H1 (cell line): ENCODE measurements at regions not wholly inside any gene's neighbourhood (a gene's known extent, or its start where the extent isn't known, plus 50 kb on each side); places are given as distances from the start of the nearest gene placed in this dataset.

Experiments used
- CTCF ChIA-PET: fragments of 300-600 bp; sonication (Branson Sonifier 250); formaldehyde crosslinking; loops from one replicate; lab custom pipeline; 2021; ENCODE audit not compliant: partially characterized antibody; lab: Charles Lee
- POLR2A ChIA-PET: fragments of 300-600 bp; sonication (Branson Sonifier 250); formaldehyde crosslinking; loops from one replicate; lab custom pipeline; 2021; ENCODE audit warnings: inconsistent platforms; ENCODE audit not compliant: partially characterized antibody; lab: Charles Lee
- DNase-seq, 2 experiments: peaks; one replicate each; pipeline versions ENCODE4 v3.0.0 to v3.0.0-alpha.2; 2010 to 2022; ENCODE audit warnings: low spot score in 2 of 2, low read depth in 1 of 2, mixed read lengths in 1 of 2
- FAIRE-seq: peaks from 2 replicates; lab custom pipeline; 2011; peaks lifted over from hg19 to GRCh38; lab: Jason Lieb, UNC
- H2AFZ ChIP-seq: 2 replicates; pipeline ENCODE4 v1.8.1; 2012; ENCODE audit warnings: low read length, inconsistent platforms
- H2AK5ac ChIP-seq: 2 replicates; pipeline ENCODE4 v1.6.1; 2013; ENCODE audit warnings: low read depth, low read length
- H2BK120ac ChIP-seq: replicated peaks from 2 replicates; pipeline ENCODE3; 2013; ENCODE audit warnings: low read depth, low read length, inconsistent platforms
- H2BK12ac ChIP-seq: 2 replicates; pipeline ENCODE4 v1.6.1; 2013; ENCODE audit warnings: low read depth, low read length
- H2BK15ac ChIP-seq: 2 replicates; pipeline ENCODE4 v1.6.1; 2013; ENCODE audit warnings: low read length
- H2BK20ac ChIP-seq: 2 replicates; pipeline ENCODE4 v1.6.1; 2013; ENCODE audit warnings: low read length
- H2BK5ac ChIP-seq: 2 replicates; pipeline ENCODE4 v1.6.1; 2013; ENCODE audit warnings: low read depth, low read length
- H3K14ac ChIP-seq: 2 replicates; pipeline ENCODE4 v1.6.1; 2013; ENCODE audit warnings: inconsistent platforms; ENCODE audit not compliant: insufficient read length
- H3K18ac ChIP-seq: 2 replicates; pipeline ENCODE4 v1.6.1; 2013; ENCODE audit warnings: low read length; ENCODE audit errors: extremely low read depth
- H3K23ac ChIP-seq: 2 replicates; pipeline ENCODE4 v1.6.1; 2013; ENCODE audit warnings: inconsistent platforms; ENCODE audit not compliant: insufficient read length
- H3K23me2 ChIP-seq: 2 replicates; pipeline ENCODE4 v1.6.1; 2013; ENCODE audit warnings: low read depth, low read length
- H3K27ac ChIP-seq: 2 replicates; pipeline ENCODE4 v1.6.1; 2011; ENCODE audit warnings: low read depth, low read length, inconsistent platforms
- H3K27me3 ChIP-seq, 4 experiments: replicated peaks in 1 of 4; 1 replicate in 1 of 4; 2 replicates in 3 of 4; pipeline versions ENCODE4 v1.6.1 to v1.8.1; 2011 to 2013; ENCODE audit warnings: low read length in 3 of 4, mild to moderate bottlenecking in 3 of 4, inconsistent platforms in 2 of 4, mixed read lengths in 2 of 4, moderate library complexity in 1 of 4; ENCODE audit not compliant: control insufficient read depth in 3 of 4, insufficient read depth in 3 of 4; ENCODE audit errors: extremely low read depth in 1 of 4
- H3K36me3 ChIP-seq, 4 experiments: 2 replicates each; pipeline versions ENCODE4 v1.6.1 to v1.8.1; 2011 to 2013; ENCODE audit warnings: mild to moderate bottlenecking in 4 of 4, low read length in 3 of 4, moderate library complexity in 2 of 4, control low read depth in 1 of 4, inconsistent platforms in 1 of 4; ENCODE audit not compliant: insufficient read depth in 4 of 4, control insufficient read depth in 2 of 4
- H3K4ac ChIP-seq: replicated peaks from 2 replicates; pipeline ENCODE3; 2013; ENCODE audit warnings: low read length, low read depth, mixed read lengths, inconsistent platforms; ENCODE audit not compliant: insufficient read length
- H3K4me1 ChIP-seq, 4 experiments: replicated peaks in 1 of 4; 1 replicate in 1 of 4; 2 replicates in 3 of 4; pipeline versions ENCODE4 v1.6.1 to v1.8.1; 2011 to 2013; ENCODE audit warnings: low read length in 3 of 4, inconsistent platforms in 2 of 4, mixed read lengths in 1 of 4; ENCODE audit not compliant: insufficient read depth in 4 of 4, control insufficient read depth in 3 of 4
- H3K4me2 ChIP-seq, 2 experiments: 2 replicates each; pipeline versions ENCODE4 v1.6.1 to v1.8.1; 2011 to 2013; ENCODE audit warnings: low read depth in 2 of 2, low read length in 2 of 2, control low read depth in 1 of 2, inconsistent platforms in 1 of 2, mild to moderate bottlenecking in 1 of 2; ENCODE audit not compliant: insufficient read depth in 1 of 2
- H3K4me3 ChIP-seq, 4 experiments: fragments of 200-600, 300-600 bp in 1 of 4; sonication (generic), shearing (Covaris generic), sonication (Bioruptor Twin) in 1 of 4; 2 replicates each; pipeline versions ENCODE4 v1.5.1 to v1.8.1; 2011 to 2016; ENCODE audit warnings: low read length in 4 of 4, low read depth in 3 of 4, control low read depth in 2 of 4, inconsistent platforms in 2 of 4, mild to moderate bottlenecking in 2 of 4, mixed read lengths in 1 of 4, moderate library complexity in 1 of 4; ENCODE audit not compliant: insufficient read depth in 2 of 4; ENCODE audit errors: extremely low read depth in 1 of 4
- H3K56ac ChIP-seq: replicated peaks from 2 replicates; pipeline ENCODE3; 2013; ENCODE audit warnings: low read depth, mild to moderate bottlenecking, mixed read lengths, low read length, inconsistent platforms; ENCODE audit not compliant: insufficient read length
- H3K79me1 ChIP-seq: 2 replicates; pipeline ENCODE4 v1.6.1; 2013; ENCODE audit warnings: low read depth, low read length, control low read depth
- H3K79me2 ChIP-seq, 2 experiments: 2 replicates each; pipeline versions ENCODE4 v1.6.1 to v1.8.1; 2012 to 2013; ENCODE audit warnings: low read length in 2 of 2, mild to moderate bottlenecking in 2 of 2, inconsistent platforms in 1 of 2; ENCODE audit not compliant: insufficient read depth in 2 of 2, control insufficient read depth in 1 of 2
- H3K9ac ChIP-seq, 4 experiments: replicated peaks in 1 of 4; 1 replicate in 1 of 4; 2 replicates in 3 of 4; pipeline versions ENCODE4 v1.6.1 to v1.8.1; 2011 to 2013; ENCODE audit warnings: low read depth in 3 of 4, low read length in 3 of 4, control low read depth in 2 of 4, mild to moderate bottlenecking in 2 of 4, moderate library complexity in 2 of 4, inconsistent platforms in 1 of 4; ENCODE audit errors: extremely low read depth in 1 of 4
- H3K9me3 ChIP-seq, 2 experiments: 2 replicates each; pipeline versions ENCODE4 v1.6.1 to v1.8.1; 2012 to 2013; ENCODE audit warnings: mild to moderate bottlenecking in 2 of 2, moderate library complexity in 2 of 2, control low read depth in 1 of 2, inconsistent platforms in 1 of 2, low read depth in 1 of 2, low read length in 1 of 2, mixed read lengths in 1 of 2; ENCODE audit not compliant: insufficient read depth in 2 of 2
- H4K20me1 ChIP-seq, 2 experiments: replicated peaks in 1 of 2; 2 replicates each; pipeline versions ENCODE3 to v1.8.1; 2011 to 2013; ENCODE audit warnings: inconsistent platforms in 2 of 2, low read length in 2 of 2, mild to moderate bottlenecking in 1 of 2; ENCODE audit not compliant: insufficient read depth in 2 of 2, control insufficient read depth in 1 of 2
- H4K5ac ChIP-seq: 2 replicates; pipeline ENCODE4 v1.6.1; 2013; ENCODE audit warnings: low read length, low read depth, mixed read lengths, inconsistent platforms; ENCODE audit not compliant: insufficient read length
- H4K8ac ChIP-seq: 2 replicates; pipeline ENCODE4 v1.8.0; 2013; ENCODE audit warnings: mild to moderate bottlenecking, moderate library complexity, low read length, inconsistent platforms; ENCODE audit not compliant: insufficient read depth; ENCODE audit errors: extremely low read depth
- H4K91ac ChIP-seq: replicated peaks from 2 replicates; pipeline ENCODE3; 2013; ENCODE audit warnings: low read length, mixed read lengths, inconsistent platforms; ENCODE audit not compliant: insufficient read length
- EZH2 ChIP-seq: fragments of 200-600 bp; sonication (generic); IDR thresholded peaks from 2 replicates; pipeline ENCODE4 v1.7.1; 2012; ENCODE audit warnings: low read depth, mild to moderate bottlenecking, moderate library complexity, low read length, inconsistent platforms; ENCODE audit not compliant: severe bottlenecking
- SP4 ChIP-seq: IDR thresholded peaks from 2 replicates; pipeline ENCODE4 v1.6.1; 2012; ENCODE audit warnings: low read length, inconsistent platforms
- WGBS, 2 experiments: shearing (Covaris generic) in 1 of 2; methylation state at CpG; one replicate each; pipeline versions ENCODE4 v1.1.6 to v1.1.7; 2013 to 2015; ENCODE audit warnings: low lambda C conversion rate in 2 of 2, mixed read lengths in 2 of 2, inconsistent platforms in 1 of 2, low coverage in 1 of 2, missing lambda C conversion rate in 1 of 2; ENCODE audit not compliant: insufficient replicate concordance in 2 of 2, insufficient coverage in 1 of 2, insufficient read length in 1 of 2; ENCODE audit errors: extremely low coverage in 1 of 2, missing lambda C conversion rate in 1 of 2; 5-methylcytosine and 5-hydroxymethylcytosine counted together
- TF ChIP-seq, protein P1 (sequence below): IDR thresholded peaks from 2 replicates; pipeline ENCODE4 v1.6.1; 2012; ENCODE audit warnings: low read length, inconsistent platforms

DNA sequence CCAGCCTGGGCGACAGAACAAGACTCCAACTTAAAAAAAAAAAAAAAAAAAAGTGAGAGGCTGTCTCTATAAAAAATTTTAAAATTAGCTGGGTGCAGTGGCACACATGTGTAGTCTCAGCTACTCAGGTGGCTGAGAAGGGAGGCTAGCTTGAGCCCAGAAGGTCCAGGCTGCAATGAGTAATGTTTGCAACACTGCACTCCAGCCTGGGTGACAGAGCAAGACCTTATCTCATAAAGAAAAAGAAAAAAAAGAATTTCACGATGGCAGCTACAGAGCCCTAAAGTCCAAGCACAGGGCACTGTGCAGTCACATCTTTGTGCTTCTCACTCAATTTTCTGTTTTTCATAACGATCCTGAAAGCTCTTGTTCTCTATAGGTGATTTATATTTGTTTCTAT, 209.5 kb upstream of the KCTD7 start:
- Histone ChIP-seq H3K36me3 (no peaks in the 10 kb centered on the region), H2BK15ac (no peak overlapping the region), H4K20me1 (no peaks in the 10 kb centered on the region), H3K9me3 (no peaks in the 10 kb centered on the region), H3K27me3 (no peaks in the 10 kb centered on the region), H4K91ac (no peak overlapping the region), H2BK120ac (no peak overlapping the region), H3K27ac (no peak overlapping the region), H3K4me3 (no peak overlapping the region), H3K56ac (no peak overlapping the region), H3K4me2 (no peak overlapping the region), H3K4ac (no peak overlapping the region), H3K79me2 (no peaks in the 10 kb centered on the region), H3K79me1 (no peaks in the 10 kb centered on the region), H2AFZ (no peak overlapping the region), H3K9ac (no peak overlapping the region), H2AK5ac (no peak overlapping the region), H4K8ac (no peak overlapping the region), H2BK20ac (no peak overlapping the region), H3K23ac (no peak overlapping the region), H3K4me1 (no peaks in the 10 kb centered on the region; a peak in 1 of 7 replicates), H3K18ac (no peak overlapping the region), H4K5ac (no peak overlapping the region), H3K14ac (no peak overlapping the region), H2BK5ac (no peak overlapping the region), H3K23me2 (no peaks in the 10 kb centered on the region), H2BK12ac (no peak overlapping the region)
- DNase-seq (peak in 1 of 2 experiments; percentile 11), FAIRE-seq (no peak)
- ChIA-PET POLR2A (no interaction called here), CTCF (no interaction called here)
- no peak for TF ChIP-seq SP4
- TF ChIP-seq, protein P1, sequence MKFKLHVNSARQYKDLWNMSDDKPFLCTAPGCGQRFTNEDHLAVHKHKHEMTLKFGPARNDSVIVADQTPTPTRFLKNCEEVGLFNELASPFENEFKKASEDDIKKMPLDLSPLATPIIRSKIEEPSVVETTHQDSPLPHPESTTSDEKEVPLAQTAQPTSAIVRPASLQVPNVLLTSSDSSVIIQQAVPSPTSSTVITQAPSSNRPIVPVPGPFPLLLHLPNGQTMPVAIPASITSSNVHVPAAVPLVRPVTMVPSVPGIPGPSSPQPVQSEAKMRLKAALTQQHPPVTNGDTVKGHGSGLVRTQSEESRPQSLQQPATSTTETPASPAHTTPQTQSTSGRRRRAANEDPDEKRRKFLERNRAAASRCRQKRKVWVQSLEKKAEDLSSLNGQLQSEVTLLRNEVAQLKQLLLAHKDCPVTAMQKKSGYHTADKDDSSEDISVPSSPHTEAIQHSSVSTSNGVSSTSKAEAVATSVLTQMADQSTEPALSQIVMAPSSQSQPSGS: no peak
- TF ChIP-seq EZH2: no peak
- WGBS, 2 experiments: 90% methylated on average over 2 of the region's 3 CpGs; no CpG with 5 or more reads in 1 of the 2 experiments
